Muscle layer of duodenum (tissue), 2 donors: ENCODE measurements at regions not wholly inside any gene's neighbourhood (a gene's known extent, or its start where the extent isn't known, plus 50 kb on each side); places are given as distances from the start of the nearest gene placed in this dataset.
"Not testable (repeated sequence)": the region's sequence is repeated elsewhere in the genome, so short reads cannot be mapped to it uniquely, and the experiment has no call there.

ENCODE experiments used
- H3K27ac ChIP-seq: one replicate; pipeline ENCODE4 v1.7.0; 2013; ENCODE audit warnings: mild to moderate bottlenecking, low read length
- H3K27me3 ChIP-seq: one replicate; pipeline ENCODE4 v1.7.0; 2013; ENCODE audit warnings: low read depth, mild to moderate bottlenecking, control low read depth, low read length
- H3K36me3 ChIP-seq, 2 donors: one replicate each; pipeline ENCODE4 v1.7.0; 2013; ENCODE audit warnings: low read length in 2 of 2, control low read depth in 1 of 2, mild to moderate bottlenecking in 1 of 2; ENCODE audit not compliant: insufficient read depth in 2 of 2, control insufficient read depth in 1 of 2
- H3K4me1 ChIP-seq, 2 donors: one replicate each; pipeline ENCODE4 v1.7.0; 2013; ENCODE audit warnings: low read length in 2 of 2, mild to moderate bottlenecking in 2 of 2, control low read depth in 1 of 2, moderate library complexity in 1 of 2; ENCODE audit not compliant: insufficient read depth in 2 of 2, control insufficient read depth in 1 of 2
- H3K4me3 ChIP-seq, 2 donors: one replicate each; pipeline ENCODE4 v1.7.0; 2013; ENCODE audit warnings: low read length in 2 of 2, low read depth in 1 of 2, mild to moderate bottlenecking in 1 of 2
- H3K9me3 ChIP-seq, 2 donors: one replicate each; pipeline ENCODE4 v1.7.0; 2013; ENCODE audit warnings: low read length in 2 of 2, control low read depth in 1 of 2, mild to moderate bottlenecking in 1 of 2; ENCODE audit not compliant: control insufficient read depth in 1 of 2
- donor health status: healthy.

GRCh38 chr5:142221091-142221860 is 103.5 kb downstream of the SPRY4 start:
- Histone ChIP-seq H3K4me3 (no peak overlapping the region), H3K27ac (peak overlapping the region; percentile 27), H3K36me3 (no peaks in the 10 kb centered on the region), H3K27me3 (no peaks in the 10 kb centered on the region), H3K4me1 (peaks cover 0 to 8% of the 10 kb centered on the region in 2 donors), H3K9me3 (no peaks in the 10 kb centered on the region)

- no peak overlapping the region for H3K27ac ChIP-seq
- no peaks in the 10 kb centered on the region for H3K27me3 ChIP-seq
- no peak overlapping the region for H3K4me3 ChIP-seq
- no peaks in the 10 kb centered on the region for H3K36me3 ChIP-seq
- peaks cover 0 to 11% of the 10 kb centered on the region in 2 donors for H3K4me1 ChIP-seq
- H3K9me3 ChIP-seq: no peaks in the 10 kb centered on the region
These were observed 105.7 kb downstream of the SPRY4 start for GRCh38 chr5:142219146-142219545.

GRCh38 chr5:142216931-142217330 is 107.9 kb downstream of the SPRY4 start:
- Histone ChIP-seq H3K4me3 (no peak overlapping the region), H3K27me3 (no peaks in the 10 kb centered on the region), H3K4me1 (peaks cover 0 to 11% of the 10 kb centered on the region in 2 donors), H3K36me3 (no peaks in the 10 kb centered on the region), H3K27ac (no peak overlapping the region), H3K9me3 (no peaks in the 10 kb centered on the region)

- H3K36me3 ChIP-seq: no peaks in the 10 kb centered on the region
- H3K4me1 ChIP-seq: peaks cover 0 to 8% of the 10 kb centered on the region in 2 donors
- no peaks in the 10 kb centered on the region for H3K27me3 ChIP-seq
- peak overlapping the region; percentile 72 for H3K27ac ChIP-seq
- no peaks in the 10 kb centered on the region for H3K9me3 ChIP-seq
- H3K4me3 ChIP-seq: peak overlapping the region; percentile 21 to 41
These were observed 107.5 kb downstream of the NDFIP1 start for GRCh38 chr5:142215915-142216681.

GRCh38 chr5:142213077-142213476 is 104.5 kb downstream of the NDFIP1 start:
- Histone ChIP-seq H3K9me3 (no peaks in the 10 kb centered on the region), H3K27ac (no peak overlapping the region), H3K27me3 (no peaks in the 10 kb centered on the region), H3K4me1 (peaks cover 0 to 8% of the 10 kb centered on the region in 2 donors), H3K36me3 (no peaks in the 10 kb centered on the region), H3K4me3 (no peak overlapping the region)

GRCh38 chr5:142211918-142212317 is 103.3 kb downstream of the NDFIP1 start:
- H3K4me3 ChIP-seq: no peak overlapping the region
- H3K9me3 ChIP-seq: no peaks in the 10 kb centered on the region
- H3K27me3 ChIP-seq: no peaks in the 10 kb centered on the region
- H3K36me3 ChIP-seq: no peaks in the 10 kb centered on the region
- H3K27ac ChIP-seq: no peak overlapping the region
- H3K4me1 ChIP-seq: peaks cover 0 to 8% of the 10 kb centered on the region in 2 donors

- Histone ChIP-seq H3K36me3 (no peaks in the 10 kb centered on the region), H3K27me3 (no peaks in the 10 kb centered on the region), H3K27ac (no peak overlapping the region), H3K4me3 (no peak overlapping the region), H3K4me1 (peaks cover 0 to 4% of the 10 kb centered on the region in 2 donors), H3K9me3 (no peaks in the 10 kb centered on the region)
These were observed 102.4 kb downstream of the NDFIP1 start for GRCh38 chr5:142210864-142211412.

GRCh38 chr5:142210011-142210410 is 101.4 kb downstream of the NDFIP1 start:
- Histone ChIP-seq H3K27me3 (no peaks in the 10 kb centered on the region), H3K9me3 (no peaks in the 10 kb centered on the region), H3K36me3 (no peaks in the 10 kb centered on the region)

GRCh38 chr5:142208777-142209312 is 100.3 kb downstream of the NDFIP1 start:
- Histone ChIP-seq H3K9me3 (no peaks in the 10 kb centered on the region), H3K27me3 (no peaks in the 10 kb centered on the region), H3K4me3 (no peak overlapping the region), H3K36me3 (no peaks in the 10 kb centered on the region), H3K27ac (no peak overlapping the region), H3K4me1 (no peaks in the 10 kb centered on the region)

More at GRCh38 chr5:142210011-142210410, 101.4 kb downstream of the NDFIP1 start:
- H3K4me1 ChIP-seq: no peaks in the 10 kb centered on the region
- no peak overlapping the region for H3K4me3 ChIP-seq
- H3K27ac ChIP-seq: no peak overlapping the region

GRCh38 chr5:142208244-142208643 is 99.7 kb downstream of the NDFIP1 start:
- not testable (repeated sequence) for H3K4me1 ChIP-seq, H3K27ac ChIP-seq, H3K27me3 ChIP-seq, H3K4me3 ChIP-seq, H3K36me3 ChIP-seq, H3K9me3 ChIP-seq

- H3K4me1 ChIP-seq: no peaks in the 10 kb centered on the region
- H3K27ac ChIP-seq: no peak overlapping the region
- H3K36me3 ChIP-seq: no peaks in the 10 kb centered on the region
- no peaks in the 10 kb centered on the region for H3K27me3 ChIP-seq
- H3K4me3 ChIP-seq: no peak overlapping the region
- no peaks in the 10 kb centered on the region for H3K9me3 ChIP-seq
These were observed 98.2 kb downstream of the NDFIP1 start for GRCh38 chr5:142206801-142207200.
